ENCODE measurements at regions not wholly inside any gene's neighbourhood (a gene's known extent, or its start where the extent isn't known, plus 50 kb on each side); places are given as distances from the start of the nearest gene placed in this dataset.
A peak's percentile ranks its signal among the peaks of the same experiment; 100 is the strongest.
"Not testable (repeated sequence)": the region's sequence is repeated elsewhere in the genome, so short reads cannot be mapped to it uniquely, and the experiment has no call there.

DNA sequence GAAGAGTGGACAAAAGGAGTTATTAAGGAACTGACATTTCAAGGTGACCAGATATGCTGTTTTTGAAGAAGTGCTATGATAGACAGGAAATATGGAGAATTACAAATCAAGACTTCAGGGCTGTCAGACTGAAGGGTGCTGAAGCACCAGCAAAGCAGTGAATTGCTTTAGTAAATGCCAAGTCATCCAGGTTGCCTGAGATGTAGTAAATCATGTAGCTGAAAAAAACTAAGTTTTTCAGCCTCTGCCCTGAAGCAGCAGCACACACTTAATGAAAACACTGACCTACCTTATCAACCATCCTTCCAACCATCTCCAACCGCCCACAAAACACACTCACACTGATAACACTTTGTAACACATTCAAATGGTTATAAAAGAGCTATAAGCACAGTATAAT, 110.0 kb downstream of the PRR15 start:
- not testable (repeated sequence) for H3K4me3 Mint-ChIP-seq, H3K4me1 Mint-ChIP-seq, H3K27me3 Mint-ChIP-seq, H3K27ac Mint-ChIP-seq, H3K36me3 Mint-ChIP-seq, H3K9me3 Mint-ChIP-seq

DNA sequence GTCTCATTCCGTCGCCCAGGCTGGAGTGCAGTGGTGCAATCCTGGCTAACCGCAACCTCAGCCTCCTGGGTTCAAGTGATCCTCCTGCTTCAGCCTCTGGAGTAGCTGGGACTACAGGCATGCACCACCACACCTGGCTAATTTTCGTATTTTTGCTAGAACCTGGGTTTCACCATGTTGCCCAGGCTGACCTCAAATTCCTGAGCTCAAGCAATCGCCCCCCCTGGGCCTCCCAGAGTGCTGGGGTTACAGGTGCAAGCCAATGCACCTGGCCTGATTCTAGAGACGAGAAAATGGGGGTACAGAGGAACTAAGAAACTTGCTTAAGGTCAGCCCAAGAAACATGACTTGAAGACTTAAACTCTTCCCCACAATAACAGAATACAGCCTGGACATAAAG, 111.0 kb downstream of the PRR15 start:
- H3K4me1 Mint-ChIP-seq: not testable (repeated sequence)

DNA sequence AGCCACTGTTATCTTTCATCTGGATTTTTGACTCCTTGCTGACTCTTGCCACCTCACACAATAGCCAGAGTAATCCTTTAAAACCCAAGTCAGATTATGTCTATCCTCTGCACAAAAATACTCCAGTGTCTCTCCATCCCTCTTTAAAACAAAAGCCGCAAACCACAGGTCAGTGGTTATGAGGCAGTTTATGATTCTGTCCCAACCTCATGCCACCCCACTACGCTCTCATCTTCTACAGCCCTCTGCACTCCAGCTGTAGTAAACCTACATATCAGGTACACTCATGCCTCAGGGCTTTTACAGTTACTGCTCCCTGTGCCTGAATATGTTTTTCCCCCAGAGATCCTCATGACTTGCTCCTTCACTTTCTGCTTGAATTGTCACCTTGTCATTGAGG, 113.6 kb downstream of the PRR15 start:
- not testable (repeated sequence) for H3K9me3 Mint-ChIP-seq, H3K36me3 Mint-ChIP-seq, H3K27ac Mint-ChIP-seq, H3K4me1 Mint-ChIP-seq, H3K27me3 Mint-ChIP-seq, H3K4me3 Mint-ChIP-seq

More for the DNA sequence above, 111.0 kb downstream of the PRR15 start:
- not testable (repeated sequence) for H3K27me3 Mint-ChIP-seq, H3K4me3 Mint-ChIP-seq, H3K27ac Mint-ChIP-seq, H3K36me3 Mint-ChIP-seq, H3K9me3 Mint-ChIP-seq

DNA sequence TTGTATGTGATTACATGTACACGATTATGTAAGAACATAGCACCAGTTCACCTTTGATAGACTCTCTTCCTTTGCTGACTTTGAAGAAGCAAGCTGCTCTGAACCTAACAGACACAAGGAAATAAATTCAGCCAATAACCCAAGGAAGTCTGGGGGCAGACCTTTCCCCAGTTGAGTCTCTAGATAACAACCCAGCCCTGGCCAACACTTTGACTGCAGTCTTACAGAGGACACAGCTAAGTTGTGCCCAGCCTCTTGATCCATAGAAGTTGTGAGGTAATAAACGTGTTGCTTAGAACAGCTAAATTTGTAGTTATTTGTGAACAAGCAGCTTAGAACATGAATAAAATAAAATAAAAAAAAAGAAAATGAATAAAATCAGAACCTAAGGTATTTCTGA, 116.3 kb downstream of the PRR15 start:
- H3K4me3 Mint-ChIP-seq, H3K4me1 Mint-ChIP-seq, H3K36me3 Mint-ChIP-seq, H3K9me3 Mint-ChIP-seq, H3K27me3 Mint-ChIP-seq, H3K27ac Mint-ChIP-seq: not testable (repeated sequence)

GRCh38 chr7:29680601-29681000, 117.0 kb downstream of the PRR15 start:
- not testable (repeated sequence) for H3K4me3 Mint-ChIP-seq, H3K27me3 Mint-ChIP-seq, H3K36me3 Mint-ChIP-seq, H3K4me1 Mint-ChIP-seq, H3K27ac Mint-ChIP-seq, H3K9me3 Mint-ChIP-seq

DNA sequence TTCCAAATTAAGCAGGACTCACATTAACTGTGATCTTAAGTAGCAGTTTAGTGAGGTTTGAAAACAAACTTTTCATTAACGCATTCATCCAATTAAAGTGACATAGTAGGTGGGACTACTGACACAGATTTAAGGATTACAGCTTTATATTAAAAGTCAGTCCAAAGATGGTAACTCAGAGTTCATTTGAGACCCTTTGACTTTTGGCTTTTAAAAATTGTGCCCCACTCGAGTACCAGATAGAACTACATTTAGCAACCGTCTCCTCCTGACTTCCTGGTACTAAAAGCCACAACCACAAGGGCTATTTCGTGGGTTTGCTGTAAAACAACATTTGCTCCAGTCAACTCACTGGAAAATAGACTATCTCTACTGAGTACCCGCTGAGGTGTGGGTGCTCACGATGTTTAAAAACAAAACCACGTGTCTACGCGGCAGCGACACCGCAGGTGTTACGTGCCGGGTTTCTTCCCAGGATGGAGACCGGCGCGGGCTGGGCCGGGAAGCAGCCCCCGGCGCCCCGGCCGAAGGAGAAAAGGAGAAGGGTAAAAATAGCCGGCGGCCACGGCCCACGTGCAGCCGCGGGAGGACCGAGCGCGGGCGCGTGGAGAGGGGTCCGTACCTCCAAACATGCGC, 120.6 kb downstream of the PRR15 start:
- not testable (repeated sequence) for H3K36me3 Mint-ChIP-seq, H3K4me1 Mint-ChIP-seq, H3K9me3 Mint-ChIP-seq, H3K27ac Mint-ChIP-seq
- Mint-ChIP-seq H3K27me3 (peaks cover 10% of the 10 kb centered on the region), H3K4me3 (peak overlapping the region; percentile 89)

GRCh38 chr7:29684787-29685650, 121.3 kb upstream of the WIPF3 start:
- Mint-ChIP-seq H3K27me3 (peaks cover 10% of the 10 kb centered on the region), H3K4me1 (peaks cover 6% of the 10 kb centered on the region), H3K4me3 (peak overlapping the region; percentile 89), H3K27ac (no peak overlapping the region), H3K36me3 (no peaks in the 10 kb centered on the region), H3K9me3 (no peaks in the 10 kb centered on the region)

- H3K36me3 Mint-ChIP-seq, H3K27ac Mint-ChIP-seq: not testable (repeated sequence)
- peak overlapping the region; percentile 62 for H3K4me3 Mint-ChIP-seq
These were observed 120.5 kb upstream of the WIPF3 start for GRCh38 chr7:29685651-29686271.

GRCh38 chr7:29690510-29690909, 115.8 kb upstream of the WIPF3 start:
- not testable (repeated sequence) for H3K4me1 Mint-ChIP-seq, H3K36me3 Mint-ChIP-seq, H3K4me3 Mint-ChIP-seq, H3K9me3 Mint-ChIP-seq, H3K27me3 Mint-ChIP-seq, H3K27ac Mint-ChIP-seq

More at GRCh38 chr7:29685651-29686271, 120.5 kb upstream of the WIPF3 start:
- not testable (repeated sequence) for H3K4me1 Mint-ChIP-seq, H3K9me3 Mint-ChIP-seq, H3K27me3 Mint-ChIP-seq

GRCh38 chr7:29696402-29696801, 109.9 kb upstream of the WIPF3 start:
- H3K36me3 Mint-ChIP-seq, H3K4me1 Mint-ChIP-seq, H3K9me3 Mint-ChIP-seq, H3K4me3 Mint-ChIP-seq, H3K27ac Mint-ChIP-seq, H3K27me3 Mint-ChIP-seq: not testable (repeated sequence)

- not testable (repeated sequence) for H3K27me3 Mint-ChIP-seq, H3K9me3 Mint-ChIP-seq, H3K27ac Mint-ChIP-seq, H3K36me3 Mint-ChIP-seq, H3K4me3 Mint-ChIP-seq, H3K4me1 Mint-ChIP-seq
These were observed 106.6 kb upstream of the WIPF3 start for GRCh38 chr7:29699723-29700122.

DNA sequence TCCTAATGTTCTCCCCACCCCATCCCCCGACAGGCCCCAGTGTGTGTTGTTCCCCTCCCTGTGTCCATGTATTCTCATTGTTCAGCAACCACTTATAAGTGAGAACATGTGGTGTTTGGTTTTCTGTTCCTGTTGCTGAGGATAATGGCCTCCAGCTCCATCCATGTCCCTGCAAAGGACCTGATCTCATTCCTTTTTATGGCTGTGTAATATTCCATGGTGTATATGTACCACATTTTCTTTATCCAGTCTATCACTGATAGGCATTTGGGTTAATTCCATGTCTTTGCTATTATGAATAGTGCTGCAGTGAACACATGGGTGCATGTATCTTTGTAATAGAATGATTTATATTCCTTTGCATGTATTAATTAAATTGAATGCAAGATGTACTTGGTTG, 104.8 kb upstream of the WIPF3 start:
- not testable (repeated sequence) for H3K27me3 Mint-ChIP-seq, H3K4me1 Mint-ChIP-seq, H3K27ac Mint-ChIP-seq, H3K4me3 Mint-ChIP-seq, H3K9me3 Mint-ChIP-seq, H3K36me3 Mint-ChIP-seq

DNA sequence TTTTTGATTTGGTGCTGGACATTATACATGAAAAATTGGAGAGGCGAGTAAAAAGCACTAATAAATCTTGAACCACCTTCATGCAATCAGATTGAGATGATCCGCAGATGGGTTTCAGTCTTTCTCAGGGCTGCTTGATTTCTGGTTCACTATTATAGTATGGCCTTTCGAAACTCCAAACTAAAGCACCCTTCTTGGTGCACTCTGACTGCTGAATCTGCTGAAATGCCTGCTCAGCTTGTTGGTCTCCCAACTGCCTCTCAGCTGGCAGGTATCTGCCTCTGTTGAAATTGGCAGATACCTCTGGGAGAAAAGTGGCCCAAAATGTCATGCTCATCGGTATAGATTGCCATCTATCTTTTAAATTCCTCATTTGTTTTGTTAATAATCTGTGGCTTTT, 102.5 kb upstream of the WIPF3 start:
- H3K4me3 Mint-ChIP-seq, H3K27me3 Mint-ChIP-seq, H3K4me1 Mint-ChIP-seq, H3K9me3 Mint-ChIP-seq, H3K27ac Mint-ChIP-seq, H3K36me3 Mint-ChIP-seq: not testable (repeated sequence)

DNA sequence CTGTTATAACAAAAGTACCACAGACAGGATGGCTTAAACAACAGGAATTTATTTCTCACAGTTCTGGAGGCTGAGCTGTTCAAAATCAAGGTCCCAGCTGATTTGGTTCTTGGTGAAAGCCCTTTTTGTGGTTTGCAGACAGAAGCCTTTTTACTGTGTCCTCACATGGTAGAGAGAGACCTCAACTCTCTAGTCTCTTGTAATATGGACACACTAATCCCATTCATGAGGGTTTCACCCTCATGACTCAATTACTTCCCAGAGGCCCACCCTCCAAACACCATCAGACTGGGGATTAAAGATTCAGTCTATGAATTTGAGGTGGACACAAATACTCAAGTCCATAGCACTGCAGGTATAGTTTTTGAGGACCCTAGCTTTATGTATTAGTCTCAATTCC, 97.3 kb upstream of the WIPF3 start:
- not testable (repeated sequence) for H3K4me3 Mint-ChIP-seq, H3K9me3 Mint-ChIP-seq, H3K27me3 Mint-ChIP-seq, H3K4me1 Mint-ChIP-seq, H3K36me3 Mint-ChIP-seq, H3K27ac Mint-ChIP-seq

GRCh38 chr7:29723127-29723526, 83.2 kb upstream of the WIPF3 start:
- H3K9me3 Mint-ChIP-seq, H3K27me3 Mint-ChIP-seq, H3K36me3 Mint-ChIP-seq, H3K27ac Mint-ChIP-seq, H3K4me1 Mint-ChIP-seq, H3K4me3 Mint-ChIP-seq: not testable (repeated sequence)

GRCh38 chr7:29723599-29723998, 82.7 kb upstream of the WIPF3 start:
- H3K27ac Mint-ChIP-seq: no peak overlapping the region
- H3K9me3 Mint-ChIP-seq: no peaks in the 10 kb centered on the region
- no peaks in the 10 kb centered on the region for H3K4me1 Mint-ChIP-seq
- no peaks in the 10 kb centered on the region for H3K36me3 Mint-ChIP-seq
- no peak overlapping the region for H3K4me3 Mint-ChIP-seq
- H3K27me3 Mint-ChIP-seq: peaks cover 3% of the 10 kb centered on the region

Data from activated naive CD4-positive, alpha-beta T cell treated with anti-CD3 and anti-CD28 coated beads, Interleukin-2, amount 50 U/mL, for 24 hours (primary cell).